Astrocyte of the hippocampus (primary cell): ENCODE measurements at regions not wholly inside any gene's neighbourhood (a gene's known extent, or its start where the extent isn't known, plus 50 kb on each side); places are given as distances from the start of the nearest gene placed in this dataset.
"Not testable (repeated sequence)": the region's sequence is repeated elsewhere in the genome, so short reads cannot be mapped to it uniquely, and the experiment has no call there.

Experiments used
- DNase-seq: peaks from one replicate; pipeline ENCODE4 v3.0.0; 2011; ENCODE audit warnings: low read depth, low spot score

DNA sequence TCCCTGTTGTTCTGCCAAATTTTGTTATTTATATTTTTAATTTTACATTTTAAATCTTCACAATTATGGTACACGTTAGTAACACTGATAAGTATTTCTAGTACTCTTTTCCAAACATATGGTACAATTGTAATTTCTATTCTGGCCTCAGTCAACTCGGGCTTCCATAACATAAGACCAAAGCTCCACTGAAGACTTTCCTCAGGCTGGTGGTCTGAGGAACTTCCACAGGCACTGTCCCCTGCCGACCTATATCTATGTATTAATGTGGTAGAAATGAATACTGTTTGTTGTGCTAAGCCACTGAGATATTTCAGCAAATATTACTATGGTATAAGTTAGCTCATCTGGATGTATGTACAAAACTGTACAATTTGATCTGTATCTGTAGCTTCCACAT is 407.6 kb upstream of the ZNF804A start:
- no peak for DNase-seq

DNA sequence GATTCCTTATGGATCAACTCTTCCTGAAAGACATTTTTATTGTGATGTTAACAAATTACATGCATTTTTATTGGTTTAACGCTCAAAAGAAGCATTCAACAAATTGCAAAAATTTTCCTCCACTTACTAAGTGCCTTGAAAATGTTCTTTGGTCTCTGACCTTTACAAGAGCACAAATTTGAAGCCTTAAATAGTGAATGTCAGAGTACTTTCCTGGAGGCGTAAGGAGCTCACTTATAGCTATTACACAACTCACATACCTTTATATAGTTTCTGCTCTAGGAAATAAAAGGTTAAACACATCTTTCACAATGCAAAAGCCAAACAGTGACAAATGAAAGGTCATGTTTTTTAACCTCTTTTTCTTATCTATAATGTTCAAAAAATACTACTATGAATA is 405.7 kb upstream of the ZNF804A start:
- no peak for DNase-seq

DNA sequence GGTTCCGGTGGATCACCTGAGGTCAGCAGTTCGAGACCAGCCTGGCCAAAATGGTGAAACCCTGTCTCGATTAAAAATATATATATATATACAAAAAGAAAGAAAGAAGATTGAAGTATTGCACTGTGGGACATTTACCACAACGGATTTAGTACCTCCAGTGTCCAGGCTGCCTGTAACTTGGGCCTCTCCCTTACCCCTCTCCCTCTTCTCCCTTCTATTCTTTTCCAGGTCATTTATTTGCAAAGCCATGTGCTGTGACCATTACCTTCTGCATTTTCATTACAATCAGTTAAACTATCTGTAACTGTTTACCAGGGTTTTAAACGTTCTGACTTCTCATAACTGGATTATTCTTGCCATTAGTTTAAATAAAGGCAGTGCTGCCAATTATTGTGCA is 400.9 kb upstream of the ZNF804A start:
- no peak for DNase-seq

DNA sequence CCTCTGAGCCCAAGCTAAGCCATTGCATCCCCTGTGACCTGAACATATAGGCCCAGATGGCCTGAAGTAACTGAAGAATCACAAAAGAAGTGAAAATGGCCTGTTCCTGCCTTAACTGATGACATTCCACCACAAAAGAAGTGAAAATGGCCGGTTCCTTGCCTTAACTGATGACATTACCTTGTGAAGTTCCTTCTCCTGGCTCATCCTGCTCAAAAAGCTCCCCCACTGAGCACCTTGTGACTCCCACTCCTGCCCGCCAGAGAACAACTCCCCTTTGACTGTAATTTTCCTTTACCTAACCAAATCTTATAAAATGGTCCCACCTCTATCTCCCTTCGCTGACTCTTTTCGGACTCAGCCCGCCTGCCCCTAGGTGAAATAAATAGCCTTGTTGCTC is 399.5 kb upstream of the ZNF804A start:
- DNase-seq, result not testable (repeated sequence)

DNA sequence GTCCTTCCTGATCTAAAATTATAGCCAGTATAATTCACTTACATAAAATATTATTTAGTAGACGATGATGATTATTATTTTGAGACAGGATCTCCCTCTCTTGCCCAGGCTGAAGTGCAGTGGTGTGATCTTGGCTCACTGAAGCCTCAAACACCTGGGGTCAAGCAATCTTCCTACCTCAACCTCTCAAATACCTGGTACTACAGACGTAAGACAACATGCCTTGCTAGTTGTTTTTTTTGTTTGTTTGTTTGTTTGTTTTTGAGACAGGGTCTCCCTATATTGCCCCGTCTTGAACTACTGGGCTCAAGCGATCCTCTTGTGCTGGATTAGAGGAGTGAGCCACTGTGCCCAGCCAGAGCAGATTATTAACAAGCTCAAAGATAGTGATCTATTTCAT is 399.1 kb upstream of the ZNF804A start:
- DNase-seq, result no peak

DNA sequence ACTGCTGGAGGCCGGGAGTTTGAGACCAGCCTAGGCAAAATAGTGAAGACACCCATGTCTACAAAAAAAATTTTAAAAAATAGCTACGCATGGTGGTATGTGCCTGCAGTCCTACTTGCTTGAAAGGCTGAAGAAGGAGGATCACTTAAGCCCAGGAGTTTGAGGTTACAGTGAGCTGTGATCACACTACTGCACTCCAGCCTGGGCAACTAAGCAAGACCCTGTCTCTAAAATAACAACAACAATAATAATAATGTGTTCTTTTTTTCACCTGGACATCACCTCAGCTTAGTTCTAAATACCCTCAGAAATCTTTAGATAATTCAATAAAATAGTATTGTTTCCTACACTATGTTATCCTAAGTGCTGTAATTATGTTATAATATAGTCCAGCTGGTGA is 397.1 kb upstream of the ZNF804A start:
- DNase-seq, result no peak

DNA sequence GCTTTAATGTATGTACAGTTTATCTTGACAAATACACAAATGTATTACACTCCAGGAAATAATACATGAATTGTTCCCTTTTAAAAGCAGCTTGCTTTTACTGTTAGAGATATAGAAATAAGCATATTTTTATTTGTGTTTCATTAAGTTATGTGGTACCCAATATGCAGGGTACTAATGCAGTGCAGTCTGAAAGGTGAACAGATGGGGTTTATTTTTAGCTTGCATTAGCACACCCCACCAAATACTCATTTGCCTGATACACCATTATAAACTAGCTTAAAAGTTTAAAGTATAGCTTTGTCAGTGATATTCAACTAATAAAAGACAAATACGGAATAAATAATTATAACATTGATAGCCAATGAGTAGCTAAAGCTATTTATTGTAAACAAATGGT is 394.7 kb upstream of the ZNF804A start:
- no peak for DNase-seq

DNA sequence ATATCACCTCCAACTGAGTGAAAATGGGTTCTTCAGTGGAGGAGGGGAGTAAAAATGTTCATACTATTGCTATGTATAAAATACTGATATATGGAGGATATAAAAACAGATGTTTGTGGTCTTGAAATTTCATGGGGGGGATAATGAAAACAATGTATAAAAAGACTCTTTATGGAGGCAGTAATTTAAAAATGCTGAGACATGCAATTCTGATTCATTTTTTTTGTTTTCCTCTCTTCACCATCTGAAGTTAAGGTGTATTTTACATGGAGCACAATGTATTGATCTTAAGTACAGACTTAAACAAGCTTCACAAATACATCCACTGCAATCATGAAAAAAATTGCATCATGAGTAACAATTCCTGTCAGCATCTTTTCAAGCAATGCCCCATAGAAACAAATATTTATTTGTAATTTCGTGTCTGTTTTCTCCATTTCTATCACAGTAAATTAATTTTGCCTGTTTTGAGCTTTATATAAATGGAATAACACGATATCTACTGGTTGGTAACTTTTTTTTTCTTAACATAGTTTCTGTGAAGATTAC is 393.2 kb upstream of the ZNF804A start:
- no peak for DNase-seq

DNA sequence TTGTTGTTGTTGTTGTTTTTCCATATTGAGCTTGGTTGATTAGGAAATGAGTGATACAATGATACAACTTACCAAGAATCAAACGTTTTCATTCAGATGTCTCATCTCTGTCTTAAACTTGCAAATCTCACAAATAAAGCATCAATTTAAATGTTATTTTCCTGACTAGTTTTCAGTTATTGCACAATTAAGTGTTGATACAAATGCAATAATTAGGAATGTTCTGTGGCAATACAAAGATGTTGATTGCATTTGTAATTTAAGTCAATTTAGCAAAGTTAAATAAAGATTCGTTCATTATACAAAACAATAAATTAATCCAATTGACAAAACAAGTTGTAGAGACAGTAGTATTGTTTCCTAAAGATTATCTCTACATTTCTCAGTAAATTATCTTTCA is 392.3 kb upstream of the ZNF804A start:
- DNase-seq, result no peak

DNA sequence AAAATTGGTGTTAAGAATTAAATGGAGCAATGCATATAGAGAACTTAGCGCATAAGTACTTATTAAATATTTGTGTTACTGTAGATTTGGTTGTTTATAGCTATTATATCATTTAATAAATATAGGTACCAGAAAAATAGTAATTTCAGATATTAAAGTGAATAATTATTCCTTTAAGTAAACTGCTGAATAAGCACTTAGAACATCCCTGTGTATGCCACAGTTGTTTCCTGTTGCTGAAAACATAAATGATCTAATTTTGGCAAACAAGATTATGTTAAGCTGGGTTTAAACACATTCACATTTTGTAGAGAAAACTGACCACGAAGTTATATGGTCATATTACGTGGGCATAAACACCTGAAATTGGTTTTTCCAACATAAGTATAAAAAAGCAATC is 388.0 kb upstream of the ZNF804A start:
- DNase-seq, result no peak

DNA sequence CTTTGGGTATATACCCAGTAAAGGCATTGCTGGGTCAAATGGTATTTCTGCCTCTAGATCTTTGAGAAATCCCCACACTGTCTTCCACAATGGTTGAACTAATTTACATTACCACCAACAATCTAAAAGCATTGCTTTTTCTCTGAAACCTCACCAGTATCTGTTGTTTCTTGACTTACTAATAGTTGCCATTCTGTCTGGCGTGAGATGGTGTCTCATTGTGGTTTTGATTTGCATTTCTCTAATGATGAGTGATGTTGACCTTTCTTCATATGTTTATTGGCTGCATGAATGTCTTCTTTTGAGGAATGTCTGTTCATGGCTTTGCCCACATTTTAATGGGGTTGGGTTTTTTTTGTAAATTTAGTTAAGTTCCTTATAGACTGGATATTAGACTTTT is 382.6 kb upstream of the ZNF804A start:
- DNase-seq, result peak; percentile 48

DNA sequence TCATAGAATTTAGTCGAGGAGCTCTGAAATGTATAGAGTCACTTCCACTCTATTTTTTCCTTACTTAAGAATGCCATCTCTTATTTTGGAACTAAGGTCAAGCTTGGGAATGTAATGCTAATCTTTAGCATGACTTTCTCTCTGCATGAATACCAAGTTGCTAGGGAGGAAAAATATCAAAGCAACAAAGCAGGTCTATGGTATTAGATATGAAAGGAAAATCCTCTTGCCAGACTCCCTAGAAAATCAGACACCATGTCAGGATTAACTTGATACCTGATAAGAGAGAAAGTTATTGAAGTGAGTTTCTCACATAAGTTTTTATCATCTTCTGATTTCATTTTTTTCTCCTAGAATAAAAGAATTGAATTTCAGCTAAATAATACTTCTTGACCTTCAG is 341.7 kb upstream of the ZNF804A start:
- DNase-seq, result no peak

DNA sequence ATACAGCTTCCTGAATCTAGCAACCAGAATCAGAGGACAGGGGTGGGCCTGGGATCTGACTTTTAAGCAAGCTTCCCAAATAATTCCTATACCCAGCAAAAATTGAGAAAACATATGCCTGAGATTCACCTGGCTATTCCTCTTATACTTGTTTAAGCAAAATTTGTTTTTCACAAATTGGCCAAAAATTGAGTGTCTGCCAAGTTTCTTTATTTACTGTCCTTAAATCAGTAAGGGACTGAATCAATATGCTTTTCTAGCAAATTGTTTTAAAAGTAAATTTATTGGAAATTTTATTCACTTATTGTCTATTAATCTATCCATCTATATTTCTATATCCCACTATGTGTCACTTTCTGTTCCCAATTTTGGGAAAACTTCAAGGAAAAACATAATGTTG is 337.0 kb upstream of the ZNF804A start:
- DNase-seq, result no peak

DNA sequence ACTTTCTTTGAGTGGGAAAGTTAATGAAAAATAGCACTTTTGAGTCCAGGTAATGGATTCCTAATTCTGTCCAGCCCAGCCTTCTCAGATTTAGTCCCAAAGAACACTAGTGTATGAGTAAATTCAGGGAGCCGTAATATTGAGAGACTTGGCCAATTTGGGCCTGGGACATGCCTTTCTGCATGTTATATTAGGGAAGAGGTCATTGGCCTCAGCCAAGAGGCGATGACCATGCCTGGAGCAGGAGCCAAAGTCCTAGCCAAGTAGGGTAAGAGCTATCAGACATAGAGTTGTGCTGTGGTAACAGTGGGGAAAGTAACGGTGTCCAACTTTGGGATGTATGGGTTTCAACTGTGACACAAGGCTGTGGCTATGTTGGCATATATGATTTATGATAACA is 336.5 kb upstream of the ZNF804A start:
- no peak for DNase-seq

DNA sequence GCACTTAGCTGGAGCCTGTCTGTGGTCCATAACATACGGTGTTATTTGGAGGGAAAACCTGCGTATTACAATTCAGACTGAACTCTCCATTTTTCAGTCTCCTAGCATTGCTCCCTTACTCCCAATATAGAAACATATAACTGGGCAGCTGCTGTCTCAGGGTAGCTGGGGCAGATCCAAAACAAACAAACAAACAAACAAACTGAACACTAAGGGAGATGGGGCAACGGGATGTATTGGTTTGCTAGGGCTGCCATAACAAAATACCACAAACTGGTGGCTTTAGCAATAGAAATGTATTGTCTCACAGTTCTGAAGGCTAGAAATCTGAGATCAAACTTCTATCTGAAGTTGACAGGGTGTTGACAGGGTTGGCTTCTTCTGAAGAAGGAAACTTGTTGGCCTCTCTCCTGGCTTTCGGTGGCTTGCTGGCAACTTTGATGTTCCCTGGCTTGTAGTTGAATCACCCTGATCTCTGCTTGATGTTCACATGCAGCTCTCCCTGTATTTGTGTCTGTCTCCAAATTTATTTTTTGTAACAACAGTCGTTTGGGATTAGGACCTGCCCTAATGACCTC is 329.3 kb upstream of the ZNF804A start:
- no peak for DNase-seq

DNA sequence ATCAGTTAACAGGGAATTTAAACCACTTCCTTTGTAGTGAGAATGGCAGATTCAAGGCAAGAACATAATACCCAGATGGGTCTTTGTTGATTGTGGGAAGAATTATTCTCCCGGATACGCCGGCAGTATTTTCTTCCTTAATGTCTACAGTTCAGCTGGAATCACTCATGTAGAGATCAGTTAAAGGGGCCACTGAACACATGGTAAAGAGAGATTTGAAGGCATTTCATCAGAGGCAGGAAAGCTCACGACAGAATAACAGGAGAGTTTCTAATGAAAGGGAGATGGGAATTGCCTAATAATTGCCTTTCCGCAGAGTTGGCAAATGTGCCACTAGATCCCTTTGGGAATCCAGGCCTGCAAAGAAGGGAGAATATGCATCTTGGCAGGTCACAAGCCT is 327.7 kb upstream of the ZNF804A start:
- no peak for DNase-seq

DNA sequence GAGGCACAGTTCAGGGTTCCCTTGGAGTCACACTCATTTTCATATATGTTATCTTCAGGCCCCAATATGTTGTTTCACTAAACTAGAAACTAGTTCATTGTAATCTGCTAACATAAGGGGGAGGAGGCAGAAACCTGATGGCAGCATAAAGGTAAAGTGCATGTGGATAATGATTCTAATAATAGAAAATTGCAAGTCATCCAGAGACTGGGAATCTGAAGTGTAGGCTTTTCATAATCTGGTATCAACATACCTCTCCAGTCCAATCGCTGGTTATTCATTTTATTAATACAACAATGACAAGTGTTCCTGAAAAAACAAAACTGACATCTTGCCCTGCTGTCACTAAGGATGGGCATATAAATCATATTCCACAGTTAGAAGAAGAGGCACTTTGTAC is 326.3 kb upstream of the ZNF804A start:
- DNase-seq, result no peak

DNA sequence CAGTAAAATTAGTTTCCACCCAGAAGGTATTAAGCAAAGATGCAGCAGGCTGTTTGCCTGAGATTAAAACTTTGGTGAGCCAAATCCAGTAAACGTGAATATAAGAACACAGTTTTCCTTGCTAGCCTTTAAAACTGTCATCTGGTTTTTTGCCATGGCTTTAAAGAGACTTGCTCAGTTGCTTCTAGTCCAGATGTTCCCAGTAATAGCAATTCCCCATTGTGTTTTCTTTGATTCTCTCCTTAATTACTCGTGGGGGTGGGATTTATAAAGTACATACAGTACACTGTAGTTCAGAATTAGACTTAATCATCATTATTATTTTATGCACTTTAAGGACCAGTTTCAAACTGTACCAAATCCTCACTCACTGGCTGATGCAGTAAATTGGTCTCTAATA is 303.5 kb upstream of the ZNF804A start:
- no peak for DNase-seq

DNA sequence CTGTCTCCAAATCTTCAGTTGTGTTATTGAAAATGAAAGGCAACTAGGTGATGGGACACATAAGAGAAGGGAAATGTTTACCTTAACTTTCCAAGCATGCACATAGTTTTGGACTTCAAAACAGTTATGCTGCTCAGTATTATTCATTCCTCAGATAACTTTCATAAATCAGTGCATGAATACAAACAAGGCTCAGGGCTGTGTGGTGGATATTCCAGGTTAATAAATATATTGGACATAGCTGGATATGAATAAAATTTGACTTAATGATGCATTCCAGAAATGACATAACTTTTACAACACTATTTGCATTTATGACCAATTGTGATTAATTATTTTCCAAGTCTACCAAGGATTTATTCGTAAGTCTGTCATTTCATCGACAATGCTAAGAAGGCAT is 301.2 kb upstream of the ZNF804A start:
- no peak for DNase-seq

DNA sequence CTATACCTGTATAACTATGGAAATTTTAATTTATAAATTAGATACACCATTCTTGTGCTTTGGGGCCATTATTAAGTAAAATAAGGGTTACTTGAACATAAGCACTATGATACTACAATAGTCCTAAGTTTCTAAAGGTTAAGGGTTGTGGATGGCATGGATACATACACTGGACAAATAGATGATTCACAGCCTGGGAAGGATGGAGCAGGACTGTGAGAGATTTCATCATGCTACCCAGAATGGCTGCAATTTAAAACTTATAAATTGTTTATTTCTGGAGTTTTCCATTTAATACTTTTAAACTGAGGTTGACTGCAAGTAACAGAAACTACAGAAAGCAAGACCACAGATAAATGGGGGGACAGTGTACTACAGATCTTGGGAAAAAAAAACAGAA is 295.8 kb upstream of the ZNF804A start:
- DNase-seq, result no peak

DNA sequence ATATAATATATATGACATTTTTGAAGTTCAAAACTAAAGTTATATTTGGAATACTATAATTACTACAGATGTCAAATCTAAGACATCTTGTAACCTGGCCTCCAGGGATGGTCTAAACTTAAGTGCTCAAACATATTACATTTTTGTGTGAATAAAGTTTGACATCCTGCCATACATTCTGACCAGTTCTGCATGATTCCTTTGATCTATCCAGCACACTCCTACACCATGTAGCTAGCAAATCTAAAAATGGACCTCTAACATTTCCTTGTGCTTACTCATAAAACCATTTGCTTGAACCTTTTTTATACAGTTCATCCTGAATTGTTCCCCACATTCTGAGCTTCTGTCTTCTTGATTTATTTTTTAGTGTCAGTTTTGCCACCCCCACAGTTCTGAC is 294.3 kb upstream of the ZNF804A start:
- DNase-seq, result peak; percentile 25

DNA sequence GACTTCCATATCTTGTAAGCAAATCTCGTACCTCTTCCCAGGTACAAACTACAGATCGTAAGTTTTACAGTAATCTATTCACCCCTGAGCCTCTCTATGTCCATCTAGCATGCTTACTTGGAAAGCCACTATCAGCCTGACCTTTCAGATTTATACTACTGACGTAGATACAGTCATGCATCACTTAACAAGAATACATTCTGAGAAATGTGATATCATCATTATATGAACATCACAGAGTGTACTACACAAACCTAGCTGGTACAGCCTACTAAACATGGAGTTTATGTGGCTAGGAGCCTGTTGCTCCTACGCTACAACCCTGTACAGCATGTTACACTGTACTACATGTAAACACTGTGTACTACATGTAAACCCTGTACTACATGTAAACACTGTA is 293.2 kb upstream of the ZNF804A start:
- no peak for DNase-seq

DNA sequence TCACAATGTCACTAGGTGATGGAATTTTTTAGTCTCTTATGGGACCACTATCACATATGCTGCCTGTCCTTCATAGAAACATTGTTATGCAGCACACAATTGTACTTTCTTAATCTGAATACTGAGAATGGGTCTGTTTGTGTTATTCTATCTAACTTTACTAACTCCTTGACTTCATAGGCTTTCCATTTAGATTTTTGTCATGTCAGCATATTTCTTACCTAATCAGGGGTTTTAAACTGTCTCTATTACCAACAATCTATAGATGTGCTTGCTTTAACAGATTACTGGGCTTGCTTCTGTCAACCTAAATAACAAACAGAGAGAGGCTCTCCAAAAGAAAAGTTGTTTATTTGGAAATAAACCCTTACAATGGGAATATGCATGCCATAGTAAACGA is 289.6 kb upstream of the ZNF804A start:
- DNase-seq, result no peak

DNA sequence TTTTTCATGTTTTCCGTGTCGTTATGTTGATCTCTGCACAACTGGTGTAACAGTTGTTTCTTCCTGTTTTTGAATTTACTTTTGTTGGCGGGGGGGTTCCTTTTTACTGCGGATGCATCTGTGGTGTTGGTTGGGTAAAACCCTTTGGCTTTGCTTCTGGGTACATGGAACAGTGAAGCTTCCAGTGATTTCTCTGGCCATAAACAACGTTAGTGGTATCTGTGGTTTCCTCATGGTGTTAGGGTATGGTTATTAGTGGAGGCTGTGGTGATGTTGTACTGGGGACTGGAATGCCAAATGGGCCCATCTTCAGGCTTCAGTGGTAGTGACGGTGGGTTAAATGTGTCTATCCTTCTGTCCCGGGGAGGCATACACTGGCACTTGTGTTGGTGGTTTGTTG is 285.4 kb upstream of the ZNF804A start:
- no peak for DNase-seq
